NCI-H1930 (cell line): ENCODE measurements at regions not wholly inside any gene's neighbourhood (a gene's known extent, or its start where the extent isn't known, plus 50 kb on each side); places are given as distances from the start of the nearest gene placed in this dataset.

ENCODE experiments used
- DNase-seq, 2 experiments: peaks; one replicate each; lab custom pipeline; 2025; lab: John Stamatoyannopoulos, UW

DNA sequence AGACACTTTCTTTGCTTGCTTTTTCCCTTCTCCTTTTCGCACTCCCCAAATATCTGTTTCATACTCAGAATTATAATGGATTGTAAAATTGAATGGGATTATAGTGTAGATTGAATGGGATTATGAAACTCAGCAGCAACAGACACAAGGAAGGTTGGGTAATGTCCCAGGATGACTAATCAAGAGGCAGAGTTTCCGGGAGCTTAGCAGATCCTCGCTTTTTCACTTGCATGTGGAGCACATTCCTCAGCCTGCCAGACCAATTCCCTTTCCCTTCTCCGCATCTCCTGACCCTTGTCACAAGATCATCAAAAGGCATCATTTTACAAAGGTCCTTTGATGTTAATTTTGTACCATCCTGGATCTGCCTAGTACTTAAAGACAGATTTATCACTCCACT, 55.1 kb upstream of the SLC1A1 start:
- no peak for DNase-seq

DNA sequence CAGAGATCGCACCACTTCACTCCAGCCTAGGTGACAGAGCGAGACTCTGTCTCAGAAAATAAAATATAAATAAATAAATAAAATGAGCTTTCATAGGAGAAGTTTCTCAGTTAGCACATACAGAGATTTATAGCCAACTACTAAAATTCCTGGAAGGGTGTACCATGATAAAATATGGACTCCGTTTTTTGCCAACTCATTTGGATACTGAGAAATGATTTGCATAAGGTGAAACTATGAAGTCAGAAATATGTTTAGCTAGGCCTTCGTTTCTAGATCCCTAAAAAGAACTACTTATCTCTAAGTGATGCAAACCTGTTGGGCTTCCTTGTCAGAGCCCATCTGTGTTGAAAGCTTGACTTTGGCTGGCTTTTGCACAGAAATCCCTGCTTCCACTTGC, 56.9 kb upstream of the SLC1A1 start:
- no peak for DNase-seq

DNA sequence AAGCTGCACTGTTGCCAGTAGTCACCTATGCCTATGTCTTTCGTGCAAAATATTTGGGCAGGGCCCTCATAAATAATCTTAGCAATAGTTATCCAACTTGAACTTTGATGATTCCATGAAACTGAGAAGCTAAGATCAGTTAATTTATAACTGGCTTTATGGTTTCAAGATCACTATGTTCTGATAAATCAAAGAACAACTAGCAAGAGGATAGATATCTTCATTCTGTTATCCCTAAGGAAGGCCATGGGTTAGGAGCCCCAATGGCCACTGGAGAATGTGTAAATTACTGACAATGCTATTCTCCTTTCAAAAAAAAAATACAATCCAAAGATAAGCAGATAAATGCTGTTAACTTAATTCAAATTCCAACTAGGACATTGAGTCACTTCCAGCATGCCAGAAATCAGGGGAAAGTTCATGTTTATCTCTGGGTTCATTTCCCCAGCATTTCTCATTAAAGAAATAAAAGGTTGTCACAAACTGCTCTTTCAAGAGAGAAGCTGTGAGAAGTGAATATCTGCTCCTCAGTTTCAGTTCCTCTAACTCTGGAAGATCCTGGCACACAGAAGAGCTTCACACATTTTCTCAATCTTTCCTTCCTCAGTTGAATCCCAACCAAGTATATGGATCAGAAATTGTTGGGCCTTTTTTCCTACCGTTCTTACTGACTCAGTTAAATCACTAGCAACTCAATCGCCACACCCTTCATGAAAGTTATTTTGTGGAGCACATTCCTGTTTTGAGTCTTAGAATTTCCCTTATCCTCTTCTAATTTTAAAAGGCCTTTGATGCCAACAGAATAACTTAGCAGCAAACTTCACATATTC, 59.6 kb upstream of the SLC1A1 start:
- DNase-seq = no peak

DNA sequence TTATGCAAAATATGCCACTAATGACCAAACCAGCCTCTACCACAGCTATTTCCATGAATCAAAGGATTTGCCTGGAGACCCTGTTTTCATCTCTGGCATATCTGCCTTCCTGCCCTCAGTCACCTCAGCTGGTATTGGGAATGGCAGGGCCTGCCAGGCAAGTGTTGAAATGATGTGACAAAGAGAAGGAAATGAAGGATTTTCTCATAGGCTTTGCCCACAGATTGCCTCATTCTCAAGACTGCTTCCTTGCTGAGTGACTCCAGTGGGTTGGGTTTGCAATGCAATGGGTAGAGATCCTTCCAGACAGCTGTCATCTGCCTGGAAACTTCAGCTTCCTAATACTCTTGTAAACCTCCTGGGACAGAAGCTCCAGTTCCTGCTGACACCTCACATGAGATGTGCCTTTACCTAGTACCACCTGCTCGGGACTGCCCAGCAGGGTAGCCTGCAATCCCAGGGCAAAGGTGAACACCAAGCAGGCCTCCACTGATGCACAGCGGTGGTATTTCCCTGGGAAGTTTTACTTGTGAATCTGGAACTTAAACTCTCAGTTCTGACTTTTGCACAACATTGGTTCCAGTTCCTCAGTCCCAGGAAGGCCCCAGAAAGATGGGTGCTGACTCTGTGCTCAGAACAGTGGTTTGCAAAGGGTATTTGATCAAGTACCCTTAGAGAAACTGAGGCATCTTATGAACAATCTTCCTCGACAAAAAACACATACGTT, 64.8 kb upstream of the SLC1A1 start:
- DNase-seq = no peak

DNA sequence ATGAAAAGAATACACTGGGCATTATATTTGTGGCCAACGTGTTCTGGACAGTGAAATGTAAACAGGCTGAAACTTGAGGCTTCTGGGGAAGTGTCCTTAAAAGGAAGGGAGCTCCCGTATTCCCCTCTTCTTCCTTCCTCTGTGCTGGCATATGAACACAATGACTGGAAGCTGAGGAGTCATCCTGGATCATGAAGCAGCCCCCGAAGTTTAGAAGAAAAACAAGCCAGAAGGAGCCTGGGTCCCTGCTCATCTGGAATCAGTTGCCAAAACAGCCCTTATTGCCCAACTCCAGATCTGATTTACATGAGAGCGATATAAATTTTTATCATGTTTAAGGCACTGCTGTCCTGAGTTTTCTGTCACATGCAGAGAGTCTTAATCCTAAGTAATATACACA, 65.4 kb upstream of the SLC1A1 start:
- no peak for DNase-seq

DNA sequence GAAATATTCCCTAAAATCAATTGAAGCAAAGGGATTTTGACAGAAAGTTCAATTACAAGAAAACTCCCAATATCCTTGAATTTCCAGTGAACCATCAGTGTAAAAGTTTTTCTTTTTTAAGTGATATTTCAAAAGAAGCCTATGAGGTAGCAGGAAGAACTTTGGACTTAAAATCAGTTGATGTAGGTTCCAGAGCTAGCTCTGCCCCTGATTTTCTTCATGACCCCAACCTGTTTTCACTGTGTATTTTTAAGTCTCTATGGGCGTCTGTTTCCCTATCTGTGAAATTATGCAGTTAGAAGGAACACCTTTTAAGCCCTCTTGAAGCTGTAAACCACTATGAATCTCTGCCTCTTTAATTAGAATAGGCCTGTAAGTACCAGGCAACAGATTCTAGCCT, 66.2 kb upstream of the SLC1A1 start:
- DNase-seq = no peak

DNA sequence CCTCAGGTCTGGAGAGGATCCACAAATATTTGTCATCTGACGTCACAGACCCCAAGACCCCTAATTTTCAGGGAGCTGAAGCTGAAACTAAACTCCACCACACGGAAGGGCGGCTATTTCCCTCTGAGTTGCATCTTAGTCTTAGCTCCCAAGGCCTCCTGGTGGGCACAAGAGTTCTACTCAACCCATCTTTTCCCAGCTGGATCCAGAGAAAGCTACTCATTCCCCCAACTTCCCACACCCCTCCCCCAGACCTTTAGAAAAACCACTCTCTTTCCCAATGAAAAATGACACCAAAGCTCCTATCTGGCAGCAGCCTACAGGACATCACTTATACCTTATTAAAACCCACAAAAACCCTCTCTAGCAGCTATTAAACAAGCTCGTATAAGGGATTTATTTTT, 67.1 kb upstream of the SLC1A1 start:
- DNase-seq = no peak

DNA sequence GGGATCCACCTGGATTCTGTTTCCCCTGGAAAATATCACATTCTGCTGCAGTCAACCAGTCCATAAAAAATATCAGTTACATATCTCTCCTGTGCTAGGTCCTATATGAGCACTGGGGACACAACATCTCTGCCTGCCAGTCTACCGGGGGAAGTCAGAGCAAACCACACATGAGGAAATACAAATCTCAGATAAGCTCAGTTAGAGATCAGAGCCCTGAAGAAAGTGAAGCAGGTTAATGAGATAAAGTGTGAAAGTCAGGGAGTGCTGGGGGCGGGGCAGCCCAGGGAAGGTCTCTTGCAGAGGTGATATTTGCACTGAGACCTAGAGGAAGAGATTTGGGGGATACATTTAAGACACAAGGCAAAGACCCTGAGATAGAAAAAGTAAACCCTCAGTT, 67.8 kb upstream of the SLC1A1 start:
- no peak for DNase-seq

DNA sequence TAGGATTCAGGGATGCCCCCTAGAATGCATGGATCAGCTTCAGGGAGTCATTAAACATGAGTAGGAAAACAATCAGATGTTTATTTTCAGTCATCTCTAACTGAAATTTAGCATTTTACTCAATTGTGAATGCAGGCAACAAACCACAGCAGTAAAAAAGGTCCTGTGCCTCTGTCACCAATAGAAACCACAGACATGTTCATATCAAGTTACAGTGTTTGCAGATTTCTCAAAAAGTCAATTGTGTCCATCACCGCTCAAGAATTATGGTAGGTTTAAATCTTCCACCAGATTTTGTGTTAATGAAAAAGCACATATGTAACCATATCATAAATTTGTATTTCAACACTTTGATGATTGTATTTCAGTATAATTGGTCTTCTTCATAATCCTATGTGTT, 68.4 kb upstream of the SLC1A1 start:
- no peak for DNase-seq

DNA sequence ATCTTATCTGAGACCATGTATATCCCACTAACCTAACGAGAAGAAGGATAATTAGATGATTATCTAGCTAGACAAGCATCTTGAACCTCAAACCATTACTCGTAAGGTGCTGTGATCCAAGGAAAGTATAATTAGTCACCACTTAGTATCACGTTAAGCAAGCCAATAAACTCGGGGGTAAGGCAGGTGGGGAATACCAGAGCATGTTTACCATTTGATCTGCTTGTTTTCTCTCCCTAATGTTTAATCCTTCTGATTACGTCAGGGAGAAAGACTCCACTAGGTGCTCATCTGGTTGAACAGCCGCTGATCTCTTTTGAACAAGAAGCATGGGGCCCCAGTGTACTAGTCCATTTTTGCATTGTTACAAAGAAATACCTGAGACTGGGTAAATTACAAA, 69.9 kb upstream of the SLC1A1 start:
- DNase-seq = no peak

DNA sequence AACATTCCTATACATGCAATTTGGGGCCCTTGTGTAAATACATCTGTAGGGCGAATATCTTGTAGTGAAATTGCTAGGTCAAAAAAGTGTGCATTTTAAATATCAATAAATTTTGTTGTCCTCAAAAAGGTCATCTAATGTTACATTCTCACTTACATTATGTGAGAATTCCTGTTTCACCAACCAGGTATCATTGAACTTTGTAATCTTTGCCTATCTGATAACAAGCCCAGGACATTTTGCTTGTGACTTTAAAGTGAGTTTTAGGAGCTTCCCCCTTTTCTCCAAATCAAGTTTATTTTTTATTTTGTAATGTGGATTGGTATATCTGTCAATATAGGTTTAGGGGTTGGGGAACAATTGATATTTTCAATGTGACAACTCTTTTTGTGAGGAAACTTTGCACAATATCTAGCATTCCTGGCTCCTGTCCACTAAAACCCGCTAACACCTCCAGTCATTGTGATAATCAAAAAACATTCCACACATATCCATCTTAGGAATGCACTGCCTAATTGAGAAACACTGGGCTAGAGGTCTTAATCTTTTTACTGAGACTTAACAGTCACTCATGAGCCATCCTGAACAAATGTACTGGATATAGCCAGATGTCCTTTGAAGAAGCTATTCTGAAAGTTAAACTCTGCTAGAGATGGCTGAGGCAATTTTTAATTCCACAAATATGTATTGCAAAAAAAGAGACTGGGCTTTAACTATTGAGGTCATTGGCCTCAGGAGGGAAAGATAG, 72.5 kb upstream of the SLC1A1 start:
- no peak for DNase-seq

DNA sequence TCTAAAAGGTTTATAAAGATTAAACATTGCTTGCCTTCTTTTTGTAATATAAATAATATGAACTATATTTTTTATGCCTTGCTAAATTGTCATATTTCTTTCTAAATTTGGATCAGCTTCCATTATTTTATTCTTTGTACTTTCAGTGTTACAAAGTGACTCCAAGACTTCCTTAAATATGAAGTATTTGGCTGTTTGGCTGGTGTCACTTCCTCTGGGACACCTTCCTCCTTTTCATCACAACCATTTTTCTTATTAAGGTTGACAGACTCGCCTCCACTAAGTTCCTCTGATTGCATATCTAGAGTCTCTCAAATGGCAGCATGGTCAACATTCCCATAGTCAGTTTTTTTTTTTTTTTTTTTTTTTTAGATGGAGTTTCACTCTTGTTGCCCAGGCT, 73.8 kb upstream of the SLC1A1 start:
- no peak for DNase-seq

DNA sequence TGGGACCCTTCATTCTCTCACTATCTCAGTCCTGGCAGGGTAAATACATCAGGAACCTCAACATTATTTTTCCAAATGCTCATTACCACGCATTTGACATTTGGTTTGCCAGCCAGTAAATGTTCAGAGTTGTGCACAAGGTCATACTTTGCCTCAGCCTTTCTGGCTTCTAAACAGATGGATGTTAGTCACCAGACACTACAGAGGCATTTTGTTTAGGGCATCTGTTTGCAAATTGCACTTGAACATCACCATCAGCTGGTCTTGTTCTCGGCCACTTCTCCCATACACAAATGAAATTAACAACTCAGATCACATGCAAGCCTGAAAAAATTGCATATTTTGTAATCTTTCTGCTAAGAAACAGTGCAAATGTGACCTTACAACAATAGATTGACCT, 75.0 kb upstream of the SLC1A1 start:
- no peak for DNase-seq

DNA sequence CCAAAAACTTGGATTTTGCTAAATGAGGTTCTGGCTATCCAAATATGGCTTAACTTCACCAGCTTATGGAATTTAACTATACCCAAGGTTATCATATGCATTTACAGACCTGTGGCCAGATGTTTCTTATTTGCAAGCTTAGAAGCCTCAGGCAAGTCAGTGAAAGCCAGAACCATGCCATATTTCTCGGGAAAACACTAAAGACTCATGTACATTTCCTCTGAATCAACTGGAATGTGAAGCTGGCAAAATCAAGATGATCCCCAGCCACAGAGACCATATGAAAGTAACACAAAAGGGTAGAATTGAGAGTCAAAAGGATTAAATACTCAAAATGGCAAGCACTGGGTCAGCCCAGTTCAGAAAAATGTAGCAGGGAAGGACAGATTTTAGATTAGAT, 76.4 kb upstream of the SLC1A1 start:
- DNase-seq = no peak

DNA sequence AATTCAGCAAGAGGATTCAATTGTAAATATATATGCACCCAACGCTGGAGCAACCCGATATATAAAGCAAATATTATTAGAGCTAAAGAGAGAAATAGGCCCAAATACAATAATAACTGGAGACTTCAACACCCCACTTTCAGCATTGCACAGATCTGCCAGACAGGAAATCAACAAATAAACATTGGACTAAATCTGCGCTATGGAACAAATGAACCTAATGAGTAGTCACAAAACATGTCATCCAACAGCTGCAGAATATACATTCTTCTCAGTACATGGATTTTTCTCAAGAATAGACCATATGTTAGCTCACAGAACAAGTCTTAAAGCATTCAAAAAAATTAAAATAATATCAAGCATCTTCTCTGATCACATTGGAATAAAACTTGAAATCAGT, 86.1 kb upstream of the SLC1A1 start:
- DNase-seq = no peak

DNA sequence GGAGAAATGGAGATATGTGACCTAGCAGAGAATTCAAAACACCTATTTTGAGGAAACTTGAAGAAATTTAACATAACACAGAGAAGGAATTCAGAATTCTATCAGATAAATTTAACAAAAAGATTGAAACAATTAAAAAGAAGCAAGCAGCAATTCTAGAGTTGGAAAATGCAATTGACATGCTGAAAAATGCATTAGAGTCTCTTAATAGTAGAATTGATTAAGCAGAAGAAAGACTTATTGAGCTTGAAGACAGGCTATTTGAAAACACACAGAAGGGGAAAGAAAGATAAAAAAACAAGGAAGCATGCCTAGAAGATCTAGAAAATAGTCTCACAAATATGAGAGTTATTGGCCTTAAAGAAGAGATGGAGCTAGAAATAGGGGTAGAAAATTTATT, 87.8 kb upstream of the SLC1A1 start:
- DNase-seq = no peak

DNA sequence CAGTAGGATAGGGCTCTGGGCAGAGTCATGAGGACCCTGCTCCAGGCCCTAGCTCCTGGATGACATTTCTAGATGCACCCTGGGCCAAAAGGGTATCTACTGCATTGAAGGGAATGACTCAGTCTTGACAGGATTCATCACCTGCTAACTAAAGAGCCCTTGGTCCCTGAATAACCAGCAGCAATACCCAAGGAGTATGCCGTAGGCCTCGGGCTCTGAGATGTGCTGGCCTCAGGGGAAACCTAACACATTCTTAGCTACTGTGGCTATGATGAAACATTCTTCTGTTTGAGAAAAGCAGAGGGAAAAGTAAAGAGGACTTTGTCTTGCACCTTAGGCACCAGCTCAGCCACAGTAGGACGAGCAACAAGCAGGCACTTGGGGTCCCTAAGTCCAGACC, 89.5 kb upstream of the SLC1A1 start:
- DNase-seq = no peak

DNA sequence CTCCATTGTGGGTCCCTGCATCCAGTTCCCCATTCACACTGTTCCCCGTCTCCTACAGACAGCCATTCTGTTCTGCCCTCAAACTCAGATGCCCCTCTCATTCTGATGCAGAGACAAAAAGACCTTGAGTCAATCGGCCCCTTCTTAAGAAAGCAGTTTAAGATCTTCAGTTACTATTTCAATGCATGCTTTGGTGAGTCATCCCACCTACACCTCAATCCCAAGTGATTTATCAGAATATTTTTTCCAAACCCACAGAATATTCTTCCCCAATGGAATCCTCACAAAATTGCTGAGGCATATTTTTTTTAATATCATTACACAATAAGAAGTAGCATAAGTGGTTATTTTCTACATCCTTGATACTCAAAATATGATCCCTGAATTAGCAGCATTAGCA, 92.4 kb upstream of the SLC1A1 start:
- no peak for DNase-seq

DNA sequence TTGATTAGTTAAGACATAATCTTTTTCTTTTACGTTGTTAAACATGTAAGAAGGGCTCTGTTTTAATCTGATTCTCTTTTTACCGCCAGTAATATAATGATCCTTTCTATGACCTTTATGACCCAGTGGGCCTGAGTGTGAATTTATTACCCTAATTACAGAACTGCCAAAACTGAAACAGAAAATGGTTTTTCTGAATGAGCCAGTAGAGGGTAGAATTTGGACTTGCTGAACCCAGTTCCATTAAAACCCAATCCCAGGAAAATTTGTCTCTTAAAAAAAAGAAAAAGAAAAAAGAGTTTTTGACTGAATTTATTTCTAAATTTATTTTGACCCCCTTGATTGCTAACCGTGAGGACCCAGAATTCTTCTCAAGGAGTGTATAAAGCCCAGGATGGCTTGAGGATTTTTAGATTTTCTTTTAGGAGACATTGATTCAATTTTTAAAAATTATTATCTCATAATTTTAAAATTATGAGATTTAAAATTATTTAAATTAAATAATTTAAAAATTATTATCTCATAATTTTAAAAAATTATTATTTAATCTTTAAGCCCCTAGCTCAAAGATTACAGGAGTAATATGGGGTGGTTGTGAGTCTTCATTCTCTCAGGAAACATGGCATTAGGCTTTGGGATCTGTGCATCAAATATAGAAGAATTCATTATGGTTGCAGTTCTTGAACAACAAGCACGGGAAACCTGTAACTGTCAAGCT, 94.1 kb upstream of the GLIS3 start:
- DNase-seq = no peak

DNA sequence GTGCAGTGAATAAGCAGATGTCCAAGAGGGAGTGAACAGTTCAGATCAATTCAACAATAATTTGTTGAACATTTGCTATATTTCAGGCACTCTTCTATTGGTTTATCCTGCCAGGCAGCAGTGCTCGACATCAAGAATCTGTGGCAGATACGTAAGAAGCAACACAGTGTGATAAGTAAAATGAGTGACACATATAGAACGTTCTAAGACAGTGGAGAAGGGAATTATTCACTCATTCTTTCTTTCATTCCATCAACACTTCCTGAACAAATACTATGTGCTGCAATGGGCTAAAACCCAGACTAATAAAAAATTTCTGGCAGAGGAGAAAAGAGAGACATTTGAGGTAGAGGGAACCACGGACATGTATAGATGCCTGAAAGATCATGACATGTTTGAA, 89.9 kb upstream of the GLIS3 start:
- no peak for DNase-seq

DNA sequence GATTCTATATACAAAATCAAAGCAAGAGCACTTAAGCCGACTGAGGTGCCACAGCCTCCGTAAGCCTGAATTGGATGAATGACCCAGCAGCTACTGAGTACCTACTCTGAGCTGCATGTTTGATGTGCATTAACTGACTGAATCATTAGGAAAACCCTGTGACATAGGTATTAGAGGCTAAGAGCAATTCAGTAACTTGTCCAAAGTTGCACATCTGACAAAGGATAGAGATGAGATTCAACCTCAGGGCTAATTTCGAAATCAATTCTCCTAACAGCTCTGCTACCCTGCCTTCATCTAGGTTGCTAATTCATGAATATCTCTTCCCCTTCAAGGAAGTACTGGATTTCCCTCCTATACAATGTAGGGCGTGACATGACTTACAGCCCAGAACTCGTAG, 89.1 kb upstream of the GLIS3 start:
- no peak for DNase-seq

DNA sequence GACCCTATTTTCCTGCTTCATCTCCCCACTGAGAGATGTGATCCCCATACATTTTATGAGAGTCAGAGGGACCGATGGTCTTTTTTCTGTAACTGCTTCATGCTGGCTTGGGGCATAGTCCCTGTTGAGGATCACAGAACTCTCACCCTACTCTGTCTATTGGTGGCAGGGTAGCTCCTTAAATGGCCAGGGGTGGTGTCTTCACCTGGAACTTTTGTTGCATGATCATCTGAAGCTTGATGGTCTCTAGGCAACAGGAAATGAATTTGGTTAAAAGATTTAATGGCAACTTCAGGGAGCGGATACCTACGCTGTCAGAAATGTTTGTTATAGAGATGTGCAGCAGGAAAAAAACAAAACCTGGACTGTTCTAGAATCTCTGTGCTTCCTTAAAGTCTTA, 87.0 kb upstream of the GLIS3 start:
- DNase-seq = no peak
